ENCODE measurements at regions not wholly inside any gene's neighbourhood (a gene's known extent, or its start where the extent isn't known, plus 50 kb on each side); places are given as distances from the start of the nearest gene placed in this dataset.
"Not testable (repeated sequence)": the region's sequence is repeated elsewhere in the genome, so short reads cannot be mapped to it uniquely, and the experiment has no call there.

GRCh38 chr18:57953883-57954282 lies 90.1 kb upstream of the NEDD4L start:
- DNase-seq: no peak

DNA sequence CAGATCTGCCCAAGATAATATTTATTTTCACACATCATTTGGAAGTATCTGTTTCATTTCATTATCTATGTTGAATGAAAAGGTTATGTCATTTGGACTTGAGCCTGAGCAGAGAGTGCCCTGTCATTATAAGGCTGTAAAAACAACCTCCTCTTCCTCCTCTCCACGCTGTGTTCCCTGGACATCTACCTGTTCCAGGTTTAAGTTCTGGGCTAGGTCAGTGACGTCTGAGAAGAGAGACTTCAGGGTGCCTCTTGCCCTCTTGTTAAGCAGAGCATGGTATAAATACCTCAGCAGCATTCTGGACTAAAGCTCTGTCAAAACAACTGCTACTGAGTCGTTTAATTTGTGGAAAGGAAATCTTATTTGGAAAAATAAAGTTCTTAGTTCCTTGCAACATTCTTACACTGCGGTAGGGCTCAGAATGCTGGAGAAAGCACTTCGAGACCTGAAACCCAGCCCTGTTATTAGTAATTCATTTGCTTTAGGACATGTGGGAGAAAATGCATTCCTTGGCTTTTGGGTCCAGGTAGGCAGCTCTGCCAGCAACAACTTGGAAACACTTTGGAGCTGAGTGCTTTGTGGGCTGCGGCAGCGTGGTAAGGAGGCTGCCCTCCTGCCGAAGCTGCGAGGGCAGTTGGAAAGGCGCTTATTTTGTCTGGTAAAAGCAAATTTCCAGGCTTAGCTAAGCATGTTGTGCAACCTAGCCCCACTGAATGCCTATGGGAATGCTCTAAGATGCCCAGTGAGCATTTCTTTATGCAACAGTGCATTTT lies 91.8 kb upstream of the NEDD4L start:
- no peak for DNase-seq

DNA sequence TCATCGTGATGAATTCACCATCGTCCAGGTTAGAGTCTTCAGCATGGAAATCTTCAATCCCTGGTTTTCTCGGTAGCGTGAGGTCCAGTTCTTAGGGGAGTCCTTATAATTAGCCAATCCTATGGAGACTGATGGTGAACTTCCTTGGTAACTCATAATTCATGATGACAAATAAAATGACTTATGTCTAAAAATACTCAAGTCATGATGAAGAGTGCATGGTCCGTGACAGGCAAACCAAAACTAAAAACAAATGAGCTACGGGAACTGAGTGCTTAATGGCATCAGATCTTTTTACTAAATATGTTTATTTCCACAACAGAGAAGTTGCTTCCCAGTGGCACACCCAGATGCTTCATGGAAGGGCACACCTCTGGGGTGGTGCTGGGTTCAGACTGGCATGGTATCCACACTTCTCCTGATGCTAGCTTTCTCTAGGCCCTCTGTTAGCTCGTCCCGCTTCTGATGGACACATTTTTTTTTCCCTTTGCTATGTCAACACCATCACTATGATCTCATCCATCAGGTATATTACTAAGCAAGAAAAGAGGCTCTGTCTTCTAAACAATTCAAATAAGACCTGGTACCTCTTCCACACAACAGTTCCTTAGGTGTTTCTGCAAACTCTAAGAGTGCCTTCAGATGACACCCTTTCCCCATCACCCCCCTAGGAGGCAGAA lies 92.8 kb upstream of the NEDD4L start:
- no peak for DNase-seq

GRCh38 chr18:57950542-57950941 lies 93.5 kb upstream of the NEDD4L start:
- no peak for DNase-seq

GRCh38 chr18:57949335-57949734 lies 94.7 kb upstream of the NEDD4L start:
- not testable (repeated sequence) for DNase-seq

GRCh38 chr18:57947117-57947516 lies 96.9 kb upstream of the NEDD4L start:
- no peak for DNase-seq

DNA sequence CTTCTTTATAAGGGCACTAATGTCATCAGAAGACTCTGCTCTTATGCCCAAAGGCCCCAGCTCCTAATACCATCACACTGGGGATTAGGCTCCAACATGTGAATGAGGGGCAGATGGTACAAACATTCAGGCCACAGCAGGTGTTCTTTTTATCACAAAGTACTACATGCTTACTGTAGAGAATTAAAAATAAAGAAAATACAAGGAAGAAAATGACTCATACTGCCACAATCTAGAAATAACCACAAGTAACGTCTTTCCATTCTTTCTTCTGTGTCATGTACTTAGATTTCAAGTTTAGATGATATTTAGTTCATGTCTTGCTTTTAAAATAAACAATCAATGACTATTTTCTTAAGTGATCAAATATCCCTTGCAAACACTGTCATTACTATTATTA lies 100.3 kb upstream of the NEDD4L start:
- no peak for DNase-seq

GRCh38 chr18:57942493-57942892 lies 101.5 kb upstream of the NEDD4L start:
- DNase-seq: no peak

- no peak for DNase-seq
These were observed 102.1 kb upstream of the NEDD4L start for GRCh38 chr18:57941841-57942489.

GRCh38 chr18:57940166-57940660 lies 103.8 kb upstream of the NEDD4L start:
- DNase-seq: no peak

- not testable (repeated sequence) for DNase-seq
These were observed 109.7 kb upstream of the NEDD4L start for GRCh38 chr18:57934375-57934774.

- DNase-seq: no peak
These were observed 113.0 kb upstream of the NEDD4L start for GRCh38 chr18:57931038-57931437.

- no peak for DNase-seq
These were observed 113.5 kb upstream of the NEDD4L start for GRCh38 chr18:57930476-57930875.

- no peak for DNase-seq
These were observed 114.1 kb upstream of the NEDD4L start for GRCh38 chr18:57929922-57930321.

DNA sequence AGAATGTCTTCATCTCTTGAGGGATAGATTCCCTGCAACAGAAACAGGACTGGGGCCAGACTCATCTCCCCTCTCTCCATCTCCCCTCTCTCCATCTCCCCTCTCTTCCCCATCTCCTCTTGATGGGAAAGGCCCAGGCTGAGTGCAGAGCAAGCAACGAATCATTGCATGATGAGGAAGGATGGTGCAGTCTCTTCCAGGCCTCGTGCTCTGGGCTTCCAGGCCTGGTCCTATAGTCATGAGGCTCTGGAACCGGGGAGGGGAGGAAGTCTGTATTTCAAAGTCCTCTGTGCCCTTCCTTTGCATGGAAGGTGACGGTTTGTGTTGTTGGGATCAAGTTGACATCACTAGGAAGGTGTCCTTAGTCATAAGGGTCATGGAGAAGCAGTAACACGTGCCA lies 115.6 kb upstream of the NEDD4L start:
- no peak for DNase-seq

- DNase-seq: no peak
These were observed 116.5 kb upstream of the NEDD4L start for GRCh38 chr18:57927511-57927910.

DNA sequence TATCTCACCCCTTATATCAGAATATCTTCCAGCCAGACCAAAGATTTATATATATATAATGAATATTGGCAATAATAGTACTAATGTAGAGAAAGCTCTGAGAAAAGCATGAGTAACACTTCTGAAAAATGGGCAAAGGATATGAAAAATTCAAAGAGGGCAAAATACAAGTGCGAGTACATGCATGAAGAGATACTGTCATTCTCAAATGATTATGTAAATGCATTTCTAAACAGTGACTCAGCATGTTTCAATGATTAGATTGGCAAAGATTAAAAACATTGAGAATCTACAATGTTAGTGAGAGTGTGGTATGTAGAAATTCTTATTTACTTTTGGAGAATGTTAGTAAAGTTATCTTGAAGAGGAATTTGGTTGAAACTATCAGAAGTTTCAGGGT lies 118.3 kb upstream of the NEDD4L start:
- DNase-seq: no peak

DNA sequence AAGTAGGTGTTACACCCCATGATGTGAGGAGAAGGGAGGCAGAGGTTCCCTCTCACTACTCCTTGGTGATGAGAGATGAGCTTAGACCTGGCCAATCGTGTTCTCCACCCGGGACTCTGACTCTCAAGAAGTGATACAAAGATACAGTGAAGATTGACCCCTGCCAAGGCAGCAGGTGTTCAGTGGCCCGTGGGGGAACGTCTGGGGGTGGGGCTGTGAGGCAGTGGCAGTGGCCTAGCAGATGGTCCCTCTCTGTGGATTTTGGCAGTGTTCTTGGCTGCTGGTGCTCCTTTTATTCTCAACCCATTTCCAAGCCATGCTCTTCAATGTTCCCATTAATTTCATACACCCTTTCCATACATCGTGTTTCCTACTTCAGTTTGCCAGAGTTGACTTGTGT lies 120.4 kb upstream of the NEDD4L start:
- no peak for DNase-seq

DNA sequence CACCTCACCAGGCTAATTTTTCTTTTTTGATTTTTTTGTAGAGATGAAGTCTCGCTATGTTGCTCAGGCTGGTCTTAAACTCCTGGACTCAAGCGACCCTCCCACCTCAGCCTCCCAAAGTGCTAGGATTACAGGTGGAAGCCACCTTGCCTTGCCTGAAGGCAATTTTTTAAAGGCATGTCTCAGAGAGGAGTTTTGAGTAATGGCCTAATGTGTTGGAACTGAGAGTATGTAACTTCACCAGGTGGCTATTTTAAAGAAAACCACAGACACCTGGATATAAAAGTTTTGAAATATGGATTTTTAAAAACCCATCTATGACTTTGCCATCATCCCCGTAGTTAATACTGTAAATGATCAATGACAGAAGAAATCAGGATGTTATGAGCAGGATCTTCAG lies 119.8 kb upstream of the ATP8B1 start:
- no peak for DNase-seq

DNA sequence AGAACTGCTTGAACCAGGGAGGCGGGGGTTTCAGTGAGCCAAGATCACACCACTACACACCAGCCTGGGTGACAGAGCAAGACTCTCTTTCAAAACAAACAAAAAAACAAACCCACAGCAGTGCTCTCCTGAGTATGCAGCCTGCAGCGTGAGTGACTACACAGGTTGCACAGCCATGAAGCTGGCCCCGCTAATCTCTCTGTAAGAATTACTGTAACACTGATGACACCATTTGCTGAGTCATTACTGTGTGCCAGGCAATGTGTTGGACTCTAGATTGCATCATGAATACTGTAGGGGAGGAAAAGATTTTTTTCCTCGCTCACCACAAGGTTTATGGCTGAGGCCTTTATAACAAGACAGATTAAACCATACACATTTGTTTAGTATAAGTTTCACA lies 118.6 kb upstream of the ATP8B1 start:
- no peak for DNase-seq

GRCh38 chr18:57920036-57920435 lies 116.9 kb upstream of the ATP8B1 start:
- DNase-seq: no peak

DNA sequence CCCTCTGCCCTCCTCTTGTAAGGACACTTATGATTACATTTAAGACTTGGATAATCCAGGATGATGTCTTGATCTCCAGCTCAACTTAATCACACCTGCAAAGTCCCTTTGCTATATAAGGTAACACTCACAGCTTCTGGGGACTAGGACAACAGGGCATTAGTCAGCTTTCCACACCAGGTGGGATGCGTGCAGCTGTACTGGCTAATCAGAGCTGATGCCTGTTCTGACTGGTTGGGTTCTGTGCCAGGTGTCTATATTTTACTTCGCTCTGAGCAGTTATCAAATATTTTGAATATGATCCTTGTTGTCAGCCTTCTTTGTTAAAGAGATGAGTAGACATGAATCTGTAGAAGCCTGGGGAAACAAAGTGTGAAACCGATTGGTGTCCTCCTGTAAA lies 115.5 kb upstream of the ATP8B1 start:
- no peak for DNase-seq

- no peak for DNase-seq
These were observed 113.6 kb upstream of the ATP8B1 start for GRCh38 chr18:57916684-57917083.
